ENCODE measurements at regions not wholly inside any gene's neighbourhood (a gene's known extent, or its start where the extent isn't known, plus 50 kb on each side); places are given as distances from the start of the nearest gene placed in this dataset.

DNA sequence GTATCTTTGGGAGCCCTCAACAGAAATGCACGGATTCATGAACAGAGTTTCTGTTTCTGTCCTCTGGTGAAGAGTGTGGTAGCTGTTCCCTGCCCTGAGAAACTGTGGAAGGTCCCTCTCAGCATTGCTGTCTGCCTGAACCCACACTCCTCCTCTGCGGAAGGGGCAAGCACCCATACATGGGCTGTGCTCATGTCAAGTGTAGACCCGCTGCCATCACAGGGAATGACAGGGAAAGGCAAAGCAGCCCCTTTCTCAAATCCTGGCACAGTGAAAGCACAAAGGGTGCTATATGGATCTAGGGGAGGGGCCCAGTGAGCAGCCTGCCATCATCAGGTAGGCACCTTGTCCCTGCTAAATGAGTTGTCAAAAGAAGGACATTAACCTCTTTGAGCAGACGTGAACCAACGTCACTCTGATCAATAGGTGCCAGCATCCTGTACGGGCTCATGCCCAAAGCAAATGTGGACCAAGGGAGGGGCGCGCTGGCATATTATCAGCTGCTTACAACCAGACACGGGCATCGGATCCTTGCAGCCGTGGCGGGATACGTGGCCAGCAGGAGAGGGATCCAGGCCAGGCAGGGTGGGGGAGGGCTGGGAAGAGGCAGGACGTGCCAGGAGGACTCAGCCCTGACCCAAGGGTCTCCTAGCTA lies 231.2 kb upstream of the PMEPA1 start:
- TF ChIP-seq POLR2A (IDR thresholded peaks at IDR 0.05) (no peak), POLR2AphosphoS5 (IDR thresholded peaks at IDR 0.05) (no peak)
- TF ChIP-seq, protein P1, sequence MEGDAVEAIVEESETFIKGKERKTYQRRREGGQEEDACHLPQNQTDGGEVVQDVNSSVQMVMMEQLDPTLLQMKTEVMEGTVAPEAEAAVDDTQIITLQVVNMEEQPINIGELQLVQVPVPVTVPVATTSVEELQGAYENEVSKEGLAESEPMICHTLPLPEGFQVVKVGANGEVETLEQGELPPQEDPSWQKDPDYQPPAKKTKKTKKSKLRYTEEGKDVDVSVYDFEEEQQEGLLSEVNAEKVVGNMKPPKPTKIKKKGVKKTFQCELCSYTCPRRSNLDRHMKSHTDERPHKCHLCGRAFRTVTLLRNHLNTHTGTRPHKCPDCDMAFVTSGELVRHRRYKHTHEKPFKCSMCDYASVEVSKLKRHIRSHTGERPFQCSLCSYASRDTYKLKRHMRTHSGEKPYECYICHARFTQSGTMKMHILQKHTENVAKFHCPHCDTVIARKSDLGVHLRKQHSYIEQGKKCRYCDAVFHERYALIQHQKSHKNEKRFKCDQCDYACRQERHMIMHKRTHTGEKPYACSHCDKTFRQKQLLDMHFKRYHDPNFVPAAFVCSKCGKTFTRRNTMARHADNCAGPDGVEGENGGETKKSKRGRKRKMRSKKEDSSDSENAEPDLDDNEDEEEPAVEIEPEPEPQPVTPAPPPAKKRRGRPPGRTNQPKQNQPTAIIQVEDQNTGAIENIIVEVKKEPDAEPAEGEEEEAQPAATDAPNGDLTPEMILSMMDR (IDR thresholded peaks at IDR 0.05): no peak
